Loucy (cell line): ENCODE measurements at regions not wholly inside any gene's neighbourhood (a gene's known extent, or its start where the extent isn't known, plus 50 kb on each side); places are given as distances from the start of the nearest gene placed in this dataset.

Experiments used
- H2AFZ ChIP-seq: fragments of 200-600 bp; sonication (generic); 2 replicates; pipeline ENCODE4 v1.6.0; 2016; ENCODE audit warnings: antibody characterized with exemption, mild to moderate bottlenecking, low read length, moderate library complexity
- H3F3A ChIP-seq: fragments of 200-600 bp; 2 replicates; pipeline ENCODE4 v1.6.0; 2016; ENCODE audit warnings: antibody characterized with exemption, low read depth, mild to moderate bottlenecking
- H3K27me3 ChIP-seq: fragments of 200-600 bp; sonication (generic); 2 replicates; pipeline ENCODE4 v1.6.1; 2014; ENCODE audit warnings: low read length, mild to moderate bottlenecking; ENCODE audit not compliant: insufficient read depth, poor library complexity, severe bottlenecking
- H3K36me3 ChIP-seq: fragments of 200-600 bp; sonication (generic); 2 replicates; pipeline ENCODE4 v1.6.1; 2016; ENCODE audit warnings: low read length; ENCODE audit not compliant: insufficient read depth
- H3K4me1 ChIP-seq: fragments of 200-600 bp; sonication (generic); 2 replicates; pipeline ENCODE4 v1.5.1; 2014; ENCODE audit warnings: low read length, mild to moderate bottlenecking; ENCODE audit not compliant: insufficient read depth, poor library complexity, severe bottlenecking
- H3K4me2 ChIP-seq: fragments of 200-600 bp; sonication (generic); 2 replicates; pipeline ENCODE4 v1.6.0; 2014; ENCODE audit warnings: antibody characterized with exemption, low read length, low read depth, mild to moderate bottlenecking; ENCODE audit not compliant: poor library complexity, severe bottlenecking
- H3K4me3 ChIP-seq: fragments of 200-600 bp; sonication (generic); 2 replicates; pipeline ENCODE4 v1.5.1; 2014; ENCODE audit warnings: low read length, mild to moderate bottlenecking, mixed read lengths; ENCODE audit not compliant: poor library complexity, severe bottlenecking
- H3K79me2 ChIP-seq: fragments of 200-600 bp; sonication (generic); 2 replicates; pipeline ENCODE4 v1.6.1; 2014; ENCODE audit warnings: low read length; ENCODE audit not compliant: insufficient read depth
- H3K9ac ChIP-seq: fragments of 200-600 bp; sonication (generic); 2 replicates; pipeline ENCODE4 v1.6.0; 2014; ENCODE audit warnings: mild to moderate bottlenecking, low read depth, low read length, moderate library complexity; ENCODE audit not compliant: poor library complexity, severe bottlenecking
- H3K9me2 ChIP-seq: fragments of 200-600 bp; sonication (generic); replicated peaks from 2 replicates; pipeline ENCODE4 v1.6.1; 2016; ENCODE audit warnings: low read depth, low read length, mixed read lengths
- H3K9me3 ChIP-seq: fragments of 200-600 bp; sonication (generic); 2 replicates; pipeline ENCODE4 v1.6.1; 2014; ENCODE audit warnings: mild to moderate bottlenecking, antibody characterized with exemption, low read length, low read depth; ENCODE audit not compliant: insufficient read depth
- H4K20me1 ChIP-seq: fragments of 200-600 bp; sonication (generic); 2 replicates; pipeline ENCODE4 v1.6.0; 2014; ENCODE audit warnings: antibody characterized with exemption, low read length, mild to moderate bottlenecking; ENCODE audit not compliant: insufficient read depth, poor library complexity, severe bottlenecking
- CTCF ChIP-seq: fragments of 200-600 bp; sonication (generic); conservative IDR thresholded peaks from 2 replicates; pipeline ENCODE4 v1.5.1; 2014; ENCODE audit warnings: mild to moderate bottlenecking, antibody characterized with exemption, low read length
- EZH2phosphoT487 ChIP-seq: fragments of 200-600 bp; IDR thresholded peaks from 2 replicates; pipeline ENCODE4 v1.6.1; 2018; ENCODE audit warnings: antibody characterized with exemption, mild to moderate bottlenecking, moderate library complexity, borderline replicate concordance

GRCh38 chr5:26681861-26682260 is 356.5 kb downstream of the CDH9 start:
- Histone ChIP-seq H2AFZ (no peak overlapping the region), H3K36me3 (no peaks in the 10 kb centered on the region), H3K4me1 (no peaks in the 10 kb centered on the region), H4K20me1 (no peaks in the 10 kb centered on the region), H3K79me2 (no peaks in the 10 kb centered on the region), H3K9me2 (no peaks in the 10 kb centered on the region), H3K9me3 (no peaks in the 10 kb centered on the region; the same call in 1 of the 2 replicates), H3K9ac (no peak overlapping the region), H3F3A (no peaks in the 10 kb centered on the region), H3K4me3 (no peak overlapping the region), H3K27me3 (no peaks in the 10 kb centered on the region), H3K4me2 (no peak overlapping the region)
- TF ChIP-seq CTCF (no peak), EZH2phosphoT487 (no peak)

DNA sequence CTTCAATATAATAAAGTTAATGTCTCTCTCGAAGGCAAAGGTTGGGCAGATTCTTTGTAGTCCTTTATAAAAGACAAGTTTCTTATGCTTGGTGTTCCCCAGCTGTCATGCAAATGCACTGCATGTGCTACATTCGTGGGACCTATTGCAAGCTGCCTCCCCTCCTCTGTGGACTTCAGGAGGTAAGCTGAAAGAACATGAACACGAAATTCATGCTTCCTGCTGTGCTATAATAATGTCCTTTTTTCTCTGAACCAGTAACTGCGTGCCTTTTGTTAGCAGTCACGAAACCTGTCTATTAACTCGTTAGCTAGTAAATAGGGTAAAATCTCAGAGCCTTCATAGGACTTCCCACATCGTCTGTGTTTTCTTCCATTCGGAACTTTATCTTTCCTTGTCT is 363.5 kb downstream of the CDH9 start:
- no peak overlapping the region for H2AFZ ChIP-seq
- H3K4me3 ChIP-seq = no peak overlapping the region
- H3K9ac ChIP-seq = no peak overlapping the region
- no peaks in the 10 kb centered on the region for H3K79me2 ChIP-seq
- H3K4me1 ChIP-seq = no peaks in the 10 kb centered on the region
- H3F3A ChIP-seq = no peaks in the 10 kb centered on the region
- H4K20me1 ChIP-seq = no peaks in the 10 kb centered on the region
- H3K27me3 ChIP-seq = no peaks in the 10 kb centered on the region
- no peaks in the 10 kb centered on the region for H3K36me3 ChIP-seq
- H3K9me2 ChIP-seq = no peaks in the 10 kb centered on the region
- no peaks in the 10 kb centered on the region for H3K9me3 ChIP-seq
- H3K4me2 ChIP-seq = no peak overlapping the region
- TF ChIP-seq CTCF (no peak), EZH2phosphoT487 (no peak)

GRCh38 chr5:26669523-26669922 is 368.9 kb downstream of the CDH9 start:
- no peak overlapping the region for H3K4me3 ChIP-seq
- no peaks in the 10 kb centered on the region for H3K79me2 ChIP-seq
- H3K9ac ChIP-seq = no peak overlapping the region
- H3K36me3 ChIP-seq = no peaks in the 10 kb centered on the region
- no peaks in the 10 kb centered on the region for H3K9me3 ChIP-seq
- H3K27me3 ChIP-seq = no peaks in the 10 kb centered on the region
- no peaks in the 10 kb centered on the region for H4K20me1 ChIP-seq
- H2AFZ ChIP-seq = no peak overlapping the region
- no peaks in the 10 kb centered on the region for H3F3A ChIP-seq
- no peak overlapping the region for H3K4me2 ChIP-seq
- no peaks in the 10 kb centered on the region for H3K9me2 ChIP-seq
- H3K4me1 ChIP-seq = no peaks in the 10 kb centered on the region
- TF ChIP-seq EZH2phosphoT487 (no peak), CTCF (no peak)
